ENCODE measurements at regions not wholly inside any gene's neighbourhood (a gene's known extent, or its start where the extent isn't known, plus 50 kb on each side); places are given as distances from the start of the nearest gene placed in this dataset.

DNA sequence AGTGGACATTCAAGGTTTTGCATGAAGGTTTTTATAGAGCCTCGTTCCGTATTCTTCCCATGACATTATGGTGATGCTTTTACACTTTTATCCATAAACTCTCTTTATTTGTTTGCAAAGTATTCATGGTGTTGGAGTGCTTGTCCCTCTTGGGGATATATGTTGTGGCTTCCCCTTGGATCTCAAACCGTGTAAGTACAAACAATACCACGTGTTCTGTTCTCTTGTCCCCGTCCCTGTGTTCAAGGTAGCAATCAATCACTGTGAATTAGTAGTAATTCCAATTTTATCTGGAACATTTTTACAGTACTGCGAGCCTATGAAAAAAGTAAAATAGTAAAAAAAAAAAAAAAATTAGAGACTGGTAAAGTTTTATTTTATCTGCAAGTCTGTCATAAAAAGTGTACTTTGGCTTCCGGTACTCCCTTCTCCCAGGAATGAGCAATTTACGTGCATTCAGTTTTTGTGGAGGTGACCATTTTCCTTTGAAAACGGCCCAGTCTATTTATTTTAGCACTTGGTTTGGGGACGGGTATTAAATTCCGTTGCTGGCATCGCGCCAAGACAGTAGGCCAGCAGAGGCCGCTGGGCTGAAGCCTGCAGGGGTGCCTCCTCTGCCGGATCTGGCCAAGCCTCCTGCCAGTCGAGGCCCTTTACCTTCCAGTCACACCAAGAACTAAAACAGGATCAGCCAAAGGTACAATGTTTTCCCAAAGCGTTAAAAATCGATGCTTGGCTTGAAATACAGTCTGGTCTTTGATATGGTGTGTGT, 175.7 kb downstream of the SOCS6 start:
- peak; percentile 2 for DNase-seq

- DNase-seq = no peak
Observed at GRCh38 chr18:70463085-70463484, 174.2 kb downstream of the SOCS6 start.

DNA sequence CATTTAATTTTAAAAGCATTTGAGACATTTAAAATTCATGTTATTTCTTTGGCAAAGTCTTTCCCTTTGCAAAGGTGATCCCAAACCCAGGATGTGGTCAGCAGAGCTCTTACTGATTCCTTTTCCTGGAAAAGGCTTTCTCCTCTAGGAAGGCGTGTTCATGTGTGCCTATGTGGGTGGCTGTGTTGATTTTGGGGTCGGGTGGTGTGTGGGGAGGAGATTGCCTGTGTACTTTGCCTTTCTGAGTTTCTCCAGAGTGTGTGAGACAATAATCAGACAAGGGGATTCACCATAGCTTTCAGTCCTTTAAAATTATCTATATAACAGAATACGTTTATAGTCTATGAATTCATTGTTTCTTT, 173.2 kb downstream of the SOCS6 start:
- DNase-seq = no peak

- no peak for DNase-seq
Observed at GRCh38 chr18:70461323-70462077, 172.7 kb downstream of the SOCS6 start.

- DNase-seq = no peak
Observed at GRCh38 chr18:70459731-70460130, 170.9 kb downstream of the SOCS6 start.

- no peak for DNase-seq
Observed at GRCh38 chr18:70459251-70459650, 170.4 kb downstream of the SOCS6 start.

DNA sequence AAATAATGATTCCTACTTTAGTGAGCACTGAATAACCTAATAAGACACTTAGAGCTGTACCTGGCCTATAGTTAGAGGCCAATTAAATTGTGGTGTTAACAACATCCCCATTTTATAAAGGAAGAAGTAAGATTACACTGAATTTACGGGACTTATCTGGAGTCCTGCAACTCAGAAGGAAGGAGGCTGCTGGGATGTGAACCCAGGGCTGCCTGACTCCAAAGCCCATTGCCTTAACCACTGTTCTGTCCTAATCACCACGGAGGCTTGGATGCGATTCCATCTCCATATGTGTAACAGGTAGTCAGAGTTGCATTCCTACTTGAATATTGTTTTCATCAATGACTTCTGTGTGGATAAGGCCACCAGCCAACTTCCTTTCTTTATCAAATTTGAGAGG, 168.9 kb downstream of the SOCS6 start:
- no peak for DNase-seq

GRCh38 chr18:70457223-70457622, 168.4 kb downstream of the SOCS6 start:
- no peak for DNase-seq

DNA sequence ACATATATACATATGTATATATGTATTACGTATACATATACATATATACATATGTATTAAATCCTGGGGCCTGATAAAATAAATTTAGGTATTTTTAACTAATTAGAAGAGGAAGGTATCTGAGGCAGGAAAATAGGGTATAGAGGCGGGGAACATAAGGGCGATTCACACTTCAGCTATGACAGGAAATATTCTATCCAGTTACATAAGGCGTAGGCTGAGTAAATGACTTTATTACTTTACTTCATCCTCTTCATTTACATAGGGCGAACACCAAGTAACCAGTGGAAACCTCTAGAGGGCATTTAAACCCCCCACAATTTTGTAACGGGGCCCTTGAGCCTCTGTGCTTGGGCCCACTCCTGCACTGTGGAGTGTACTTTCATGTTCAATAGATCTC, 167.5 kb downstream of the SOCS6 start:
- DNase-seq = no peak

DNA sequence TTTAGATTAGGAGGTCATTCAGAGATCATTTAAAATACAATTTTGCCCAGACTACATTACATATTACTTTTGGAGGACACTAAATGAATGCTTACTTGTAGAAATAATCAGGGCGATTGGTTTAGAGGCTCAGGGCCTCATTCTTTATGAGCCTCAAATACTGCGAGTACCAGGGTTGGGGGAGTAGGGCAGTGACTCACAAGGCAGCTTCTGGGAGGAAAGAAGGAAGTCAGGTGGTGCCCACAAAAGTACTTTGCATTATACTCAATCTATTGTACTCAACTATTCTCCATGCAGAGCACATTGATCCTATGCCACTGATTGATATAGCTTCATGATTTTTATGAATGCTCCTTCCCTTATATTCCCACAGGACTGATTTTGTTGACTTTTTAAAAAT, 166.9 kb downstream of the SOCS6 start:
- DNase-seq = no peak

- DNase-seq = peak; percentile 27
Observed at GRCh38 chr18:70454704-70455322, 166.0 kb downstream of the SOCS6 start.

DNA sequence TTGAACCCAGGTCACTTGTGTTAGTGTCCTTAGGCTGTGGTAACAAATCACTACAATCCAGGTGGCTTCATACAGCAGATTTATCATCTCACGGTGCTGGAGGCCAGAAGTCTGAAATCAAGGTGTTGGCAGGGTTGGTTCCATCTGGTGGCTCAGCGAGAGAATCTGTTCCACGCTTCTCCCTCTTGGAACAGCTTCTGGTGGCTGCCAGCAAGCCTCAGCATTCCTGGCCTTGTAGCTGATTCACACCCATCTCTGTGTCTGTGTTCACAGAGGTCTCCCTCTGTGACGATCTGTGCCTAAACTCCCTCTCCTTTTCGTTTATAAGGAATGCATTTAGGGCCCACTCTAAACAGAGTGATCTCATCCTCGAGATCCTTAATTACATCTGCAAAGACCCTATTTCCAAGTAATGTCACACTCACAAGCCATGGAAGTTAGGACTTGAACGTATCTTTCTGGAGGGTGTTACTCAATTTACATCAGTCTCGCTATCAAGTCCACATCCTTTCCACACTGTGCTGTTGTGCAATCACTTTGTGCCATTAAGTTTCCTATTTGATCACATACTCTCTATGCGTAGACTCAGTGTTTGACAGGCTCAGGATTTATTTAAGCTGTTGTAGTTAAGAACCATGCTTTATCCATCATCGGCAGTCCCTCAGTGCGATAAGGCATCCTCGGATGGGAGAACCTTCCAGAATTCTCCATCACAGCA, 164.4 kb downstream of the SOCS6 start:
- no peak for DNase-seq

DNA sequence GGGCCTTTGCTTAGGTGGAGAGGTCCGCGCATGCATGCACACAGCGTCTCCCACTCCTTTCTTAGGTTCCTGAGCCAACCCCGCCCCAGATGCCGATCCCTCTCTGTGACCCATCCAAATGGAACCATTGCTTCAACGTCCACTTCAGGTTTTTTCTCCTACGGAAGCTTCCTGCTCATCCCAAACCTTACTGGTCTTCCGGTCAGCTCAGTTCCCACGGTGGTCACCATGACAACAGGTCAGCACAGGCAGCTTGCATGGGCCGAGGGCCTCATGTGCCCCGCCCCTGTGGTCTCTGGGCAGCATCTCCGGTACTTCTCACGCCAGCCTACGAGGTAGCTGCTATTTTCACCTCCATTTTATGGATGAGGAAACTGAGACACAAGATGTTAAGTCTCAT, 163.7 kb downstream of the SOCS6 start:
- DNase-seq = no peak

GRCh38 chr18:70450426-70451253, 161.8 kb downstream of the SOCS6 start:
- no peak for DNase-seq

DNA sequence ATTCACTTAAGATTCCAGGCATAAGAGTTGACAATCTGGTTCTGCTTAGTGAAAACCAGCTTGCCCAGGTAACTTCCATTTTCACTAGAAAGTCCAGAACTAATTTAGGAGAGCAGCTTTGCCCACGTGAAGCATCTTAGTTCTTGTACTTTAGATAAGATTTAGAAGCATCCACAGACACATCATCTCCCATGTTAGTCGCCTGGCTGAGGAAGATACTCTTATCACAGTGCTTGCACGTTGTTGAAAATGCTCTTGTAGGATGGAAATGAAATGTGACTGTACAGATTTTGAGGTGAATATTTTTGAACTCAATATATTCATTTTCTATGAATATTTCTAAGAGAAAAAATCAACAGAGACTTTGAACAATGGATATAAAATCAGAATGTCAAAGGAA, 159.7 kb downstream of the SOCS6 start:
- no peak for DNase-seq

DNA sequence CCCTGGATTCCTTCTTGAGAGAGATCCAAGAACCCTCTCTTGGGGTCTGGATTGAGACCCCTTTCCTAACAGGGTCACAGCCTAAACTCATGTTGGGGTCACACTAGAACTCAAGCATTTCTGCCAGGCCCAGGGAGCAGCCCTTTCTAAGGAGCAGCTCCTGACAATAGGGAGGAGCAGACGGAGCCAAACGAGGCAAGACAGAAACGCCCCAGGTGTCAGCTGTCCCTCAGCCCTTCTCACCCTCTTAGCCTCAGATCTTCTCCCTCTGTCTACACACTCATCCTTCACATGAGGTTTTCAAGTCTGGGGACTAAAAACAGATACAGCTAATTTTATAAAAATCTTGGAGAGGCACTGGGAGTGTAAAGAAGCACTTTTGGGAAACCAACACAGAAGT, 157.2 kb downstream of the SOCS6 start:
- DNase-seq = no peak

DNA sequence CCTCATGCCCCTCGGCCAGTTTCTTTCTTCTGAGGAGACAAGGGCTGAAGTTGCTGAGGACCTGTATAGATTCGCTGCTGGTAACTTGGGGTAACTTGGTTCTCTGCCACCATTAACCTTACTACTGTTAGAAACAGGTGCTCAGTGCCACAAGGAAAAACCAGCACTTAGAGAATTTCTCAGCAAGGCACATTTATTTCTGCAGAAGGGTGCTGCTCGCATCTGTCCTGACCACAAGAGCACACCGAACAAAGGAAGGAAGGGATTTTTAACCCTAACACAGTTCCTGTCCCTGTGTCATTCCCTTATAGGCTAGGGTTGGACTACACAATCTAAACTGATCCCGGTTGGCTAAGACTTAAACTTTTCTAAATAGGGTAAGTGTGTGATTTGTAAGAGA, 154.1 kb downstream of the SOCS6 start:
- no peak for DNase-seq

DNA sequence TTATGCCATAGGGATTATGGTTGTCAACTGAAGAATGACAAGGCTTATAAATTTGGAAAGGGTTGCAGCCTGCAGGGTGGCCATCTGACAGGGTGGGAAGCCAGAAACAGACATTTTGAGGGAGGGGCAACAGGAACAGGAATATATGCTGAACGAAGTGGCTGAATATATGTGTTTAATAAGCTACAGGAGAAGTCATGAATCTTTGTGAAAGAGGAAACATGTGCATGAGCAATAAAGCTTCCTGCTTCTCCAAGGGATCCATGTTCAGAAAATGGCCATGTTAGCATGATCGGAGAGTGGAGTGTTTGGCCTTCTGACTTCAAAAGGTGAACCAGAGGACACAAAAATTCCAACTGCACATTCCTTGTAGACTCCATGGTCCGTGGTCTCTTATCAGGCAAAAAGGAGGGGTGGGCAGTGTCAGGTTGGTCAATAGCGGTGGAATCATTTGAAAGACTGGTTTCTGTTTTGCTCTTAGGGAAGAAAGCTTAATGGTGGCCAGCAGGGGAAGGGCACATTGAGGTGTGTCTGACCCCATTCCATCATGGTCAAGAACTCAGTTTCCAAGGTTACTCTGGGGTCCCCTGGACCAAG, 144.1 kb downstream of the SOCS6 start:
- no peak for DNase-seq

DNA sequence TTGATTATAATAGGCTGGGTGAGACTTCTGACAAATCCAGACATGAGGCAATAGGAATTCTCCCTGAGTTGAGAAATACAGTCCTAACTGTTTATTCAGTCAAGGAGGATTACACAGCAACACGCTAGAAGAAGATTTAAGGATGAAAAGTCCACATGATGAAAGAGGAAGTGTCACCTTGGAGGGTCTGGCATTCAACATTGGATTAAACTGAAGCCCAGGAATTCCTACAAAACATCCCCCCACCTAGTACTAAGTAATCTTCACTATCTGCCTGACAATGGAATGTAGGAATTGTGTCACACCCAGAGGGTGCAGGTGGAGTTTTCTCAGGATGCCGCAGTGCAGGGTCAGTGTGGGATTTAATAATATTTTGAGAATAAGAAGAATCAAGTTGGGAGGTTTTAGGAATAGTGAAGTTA, 142.4 kb downstream of the SOCS6 start:
- no peak for DNase-seq

DNA sequence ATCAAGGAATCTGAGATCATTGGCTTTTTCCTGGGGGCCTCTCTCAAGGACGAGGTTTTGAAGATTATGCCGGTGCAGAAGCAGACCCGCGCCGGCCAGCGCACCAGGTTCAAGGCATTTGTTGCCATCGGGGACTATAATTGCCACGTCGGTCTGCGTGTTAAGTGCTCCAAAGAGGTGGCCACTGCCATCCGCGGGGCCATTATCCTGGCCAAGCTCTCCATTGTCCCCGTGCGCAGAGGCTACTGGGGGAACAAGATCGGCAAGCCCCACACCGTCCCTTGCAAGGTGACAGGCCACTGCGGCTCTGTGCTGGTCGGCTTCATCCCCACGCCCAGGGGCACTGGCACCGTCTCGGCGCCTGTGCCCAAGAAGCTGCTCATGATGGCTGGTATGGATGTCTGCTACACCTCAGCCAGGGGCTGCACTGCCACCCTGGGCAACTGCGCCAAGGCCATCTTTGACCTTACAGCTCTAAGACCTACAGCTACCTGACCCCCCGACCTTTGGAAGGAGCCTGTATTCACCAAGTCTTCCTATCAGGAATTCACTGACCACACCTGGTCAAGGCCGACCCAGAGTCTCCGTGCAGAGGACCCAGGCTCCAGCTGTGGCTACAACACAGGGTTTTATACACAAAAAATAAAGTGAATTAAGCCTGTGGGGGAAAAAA, 141.8 kb downstream of the SOCS6 start:
- DNase-seq = no peak

GRCh38 chr18:70429847-70430500, 141.1 kb downstream of the SOCS6 start:
- no peak for DNase-seq
